ENCODE measurements at regions not wholly inside any gene's neighbourhood (a gene's known extent, or its start where the extent isn't known, plus 50 kb on each side); places are given as distances from the start of the nearest gene placed in this dataset.

DNA sequence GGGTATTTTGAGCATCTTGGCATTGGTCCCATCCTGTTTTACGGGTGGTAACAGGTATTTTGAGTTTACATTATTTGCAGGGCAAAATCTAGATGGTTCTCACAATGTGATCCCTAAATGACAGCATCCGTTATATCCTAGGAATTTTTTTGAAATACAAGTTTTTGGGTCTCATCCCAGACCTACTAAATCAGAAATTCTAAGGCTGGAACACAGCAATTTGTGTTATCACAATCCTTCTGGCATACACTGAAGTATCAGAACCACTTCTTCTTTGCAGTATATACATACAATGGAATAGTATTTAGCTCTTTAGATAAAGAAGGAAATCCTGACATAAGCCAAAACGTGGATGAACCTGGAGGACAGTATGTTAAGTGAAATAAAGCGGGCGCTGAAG is 104.1 kb upstream of the LSM6 start:
- TF ChIP-seq POLR2A (IDR thresholded peaks at IDR 0.05; ENCODE audit: extremely low read depth, insufficient read length) (no peak), CTCF (IDR thresholded peaks at IDR 0.05; ENCODE audit: low read depth, low read length) (no peak)

Measured in NB4 (cell line).